ENCODE measurements at regions not wholly inside any gene's neighbourhood (a gene's known extent, or its start where the extent isn't known, plus 50 kb on each side); places are given as distances from the start of the nearest gene placed in this dataset.

DNA sequence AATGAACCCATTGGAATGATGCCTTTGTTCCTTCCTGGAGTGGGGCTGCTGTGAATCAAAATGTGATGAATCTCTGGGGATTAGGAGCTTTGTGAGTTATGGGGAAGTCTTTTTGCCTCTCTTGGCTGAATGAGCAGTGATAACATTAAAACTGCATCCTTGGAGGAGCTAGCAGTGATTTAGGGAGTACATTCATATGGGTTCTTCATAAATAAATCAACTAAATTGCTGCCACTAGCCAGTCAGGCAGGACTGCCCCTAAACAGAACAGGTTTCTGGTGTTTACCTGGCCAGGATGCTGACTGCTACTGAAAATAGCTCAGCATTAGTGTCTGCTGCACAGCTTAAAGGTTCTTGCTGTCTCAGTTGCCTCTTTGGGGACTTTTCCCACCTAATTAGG, 244.5 kb upstream of the MEX3C start:
- TF ChIP-seq, protein P1, sequence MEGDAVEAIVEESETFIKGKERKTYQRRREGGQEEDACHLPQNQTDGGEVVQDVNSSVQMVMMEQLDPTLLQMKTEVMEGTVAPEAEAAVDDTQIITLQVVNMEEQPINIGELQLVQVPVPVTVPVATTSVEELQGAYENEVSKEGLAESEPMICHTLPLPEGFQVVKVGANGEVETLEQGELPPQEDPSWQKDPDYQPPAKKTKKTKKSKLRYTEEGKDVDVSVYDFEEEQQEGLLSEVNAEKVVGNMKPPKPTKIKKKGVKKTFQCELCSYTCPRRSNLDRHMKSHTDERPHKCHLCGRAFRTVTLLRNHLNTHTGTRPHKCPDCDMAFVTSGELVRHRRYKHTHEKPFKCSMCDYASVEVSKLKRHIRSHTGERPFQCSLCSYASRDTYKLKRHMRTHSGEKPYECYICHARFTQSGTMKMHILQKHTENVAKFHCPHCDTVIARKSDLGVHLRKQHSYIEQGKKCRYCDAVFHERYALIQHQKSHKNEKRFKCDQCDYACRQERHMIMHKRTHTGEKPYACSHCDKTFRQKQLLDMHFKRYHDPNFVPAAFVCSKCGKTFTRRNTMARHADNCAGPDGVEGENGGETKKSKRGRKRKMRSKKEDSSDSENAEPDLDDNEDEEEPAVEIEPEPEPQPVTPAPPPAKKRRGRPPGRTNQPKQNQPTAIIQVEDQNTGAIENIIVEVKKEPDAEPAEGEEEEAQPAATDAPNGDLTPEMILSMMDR (IDR thresholded peaks at IDR 0.05) = no peak
- TF ChIP-seq CREB1 (CRISPR knock-in tag; IDR thresholded peaks at IDR 0.05) (no peak), ZNF263 (CRISPR knock-in tag; IDR thresholded peaks at IDR 0.05; ENCODE audit: low read depth) (no peak), SP1 (CRISPR knock-in tag; conservative IDR thresholded peaks at IDR 0.05) (no peak), ESRRA (CRISPR knock-in tag; IDR thresholded peaks at IDR 0.05; ENCODE audit: borderline replicate concordance) (no peak), JUN (CRISPR knock-in tag; IDR thresholded peaks at IDR 0.05) (no peak), NR3C1 (CRISPR knock-in tag; conservative IDR thresholded peaks at IDR 0.05; ENCODE audit: low read depth) (no peak), EMX1 (CRISPR knock-in tag; IDR thresholded peaks at IDR 0.05) (no peak), ZNF671 (CRISPR knock-in tag; IDR thresholded peaks at IDR 0.05) (no peak)
- TF ChIP-seq, protein P2, sequence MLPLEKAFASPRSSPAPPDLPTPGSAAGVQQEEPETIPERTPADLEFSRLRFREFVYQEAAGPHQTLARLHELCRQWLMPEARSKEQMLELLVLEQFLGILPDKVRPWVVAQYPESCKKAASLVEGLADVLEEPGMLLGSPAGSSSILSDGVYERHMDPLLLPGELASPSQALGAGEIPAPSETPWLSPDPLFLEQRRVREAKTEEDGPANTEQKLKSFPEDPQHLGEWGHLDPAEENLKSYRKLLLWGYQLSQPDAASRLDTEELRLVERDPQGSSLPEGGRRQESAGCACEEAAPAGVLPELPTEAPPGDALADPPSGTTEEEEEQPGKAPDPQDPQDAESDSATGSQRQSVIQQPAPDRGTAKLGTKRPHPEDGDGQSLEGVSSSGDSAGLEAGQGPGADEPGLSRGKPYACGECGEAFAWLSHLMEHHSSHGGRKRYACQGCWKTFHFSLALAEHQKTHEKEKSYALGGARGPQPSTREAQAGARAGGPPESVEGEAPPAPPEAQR (CRISPR knock-in tag; IDR thresholded peaks at IDR 0.05) = no peak
- TF ChIP-seq, protein P3, sequence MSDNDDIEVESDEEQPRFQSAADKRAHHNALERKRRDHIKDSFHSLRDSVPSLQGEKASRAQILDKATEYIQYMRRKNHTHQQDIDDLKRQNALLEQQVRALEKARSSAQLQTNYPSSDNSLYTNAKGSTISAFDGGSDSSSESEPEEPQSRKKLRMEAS (CRISPR knock-in tag; IDR thresholded peaks at IDR 0.05) = no peak
